Fibroblast of villous mesenchyme (primary cell): ENCODE measurements at regions not wholly inside any gene's neighbourhood (a gene's known extent, or its start where the extent isn't known, plus 50 kb on each side); places are given as distances from the start of the nearest gene placed in this dataset.

Experiments used
- DNase-seq: peaks from one replicate; pipeline ENCODE4 v3.0.0-alpha.2; 2010; ENCODE audit warnings: low read depth
- H3K4me3 ChIP-seq: 2 replicates; pipeline ENCODE4 v1.5.1; 2011; ENCODE audit warnings: low read depth, mild to moderate bottlenecking, low read length
- CTCF ChIP-seq: IDR thresholded peaks from 2 replicates; pipeline ENCODE4 v1.5.1; 2012; ENCODE audit warnings: low read depth, mild to moderate bottlenecking, low read length; ENCODE audit not compliant: insufficient read depth

GRCh38 chr20:22374066-22374465, 210.3 kb downstream of the FOXA2 start:
- TF ChIP-seq CTCF, result no peak
- H3K4me3 ChIP-seq, result no peak overlapping the region
- no peak for DNase-seq

- H3K4me3 ChIP-seq, result no peak overlapping the region
These were observed 211.0 kb downstream of the FOXA2 start for GRCh38 chr20:22373164-22373895.

GRCh38 chr20:22371843-22372242, 212.5 kb downstream of the FOXA2 start:
- no peak for DNase-seq
- H3K4me3 ChIP-seq, result no peak overlapping the region
- no peak for TF ChIP-seq CTCF

More at GRCh38 chr20:22373164-22373895, 211.0 kb downstream of the FOXA2 start:
- no peak for TF ChIP-seq CTCF
- no peak for DNase-seq

GRCh38 chr20:22370137-22370536, 214.2 kb downstream of the FOXA2 start:
- no peak for TF ChIP-seq CTCF
- H3K4me3 ChIP-seq, result no peak overlapping the region
- no peak for DNase-seq

- DNase-seq, result no peak
These were observed 215.3 kb downstream of the FOXA2 start for GRCh38 chr20:22369100-22369499.

GRCh38 chr20:22368235-22368634, 216.1 kb downstream of the FOXA2 start:
- no peak for TF ChIP-seq CTCF
- no peak for DNase-seq
- no peak overlapping the region for H3K4me3 ChIP-seq

More at GRCh38 chr20:22369100-22369499, 215.3 kb downstream of the FOXA2 start:
- no peak for TF ChIP-seq CTCF
- no peak overlapping the region for H3K4me3 ChIP-seq

- no peak for TF ChIP-seq CTCF
- DNase-seq, result no peak
- H3K4me3 ChIP-seq, result no peak overlapping the region
These were observed 217.7 kb downstream of the FOXA2 start for GRCh38 chr20:22366631-22367030.
